CD4-positive, alpha-beta T cell treated with Interleukin-4 for 4 hours (primary cell): ENCODE measurements at regions not wholly inside any gene's neighbourhood (a gene's known extent, or its start where the extent isn't known, plus 50 kb on each side); places are given as distances from the start of the nearest gene placed in this dataset.
A peak's percentile ranks its signal among the peaks of the same experiment; 100 is the strongest.

Experiments used
- DNase-seq: peaks from one replicate; pipeline ENCODE4 v3.0.0-alpha.2; 2020

DNA sequence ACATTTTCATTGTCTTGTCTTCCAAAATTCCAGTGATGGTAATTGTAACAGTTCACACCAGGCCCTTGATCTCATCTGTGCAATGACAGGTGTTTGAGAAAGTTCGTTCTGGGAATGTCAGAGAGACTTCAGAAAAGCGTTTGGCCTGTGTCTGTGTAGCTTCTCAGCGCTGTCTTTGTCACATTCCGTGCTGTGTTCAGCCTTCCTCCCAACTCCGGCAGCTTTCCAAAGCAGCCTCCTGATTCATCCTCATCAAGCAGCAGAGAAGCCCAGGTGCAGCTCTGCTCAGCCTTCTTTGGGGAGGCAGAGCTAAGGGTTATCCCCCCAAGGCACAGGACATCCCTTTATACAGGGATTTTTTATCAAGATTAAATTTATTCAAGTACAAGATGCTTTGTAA is 494.0 kb upstream of the SUCLG2 start:
- DNase-seq, result no peak

DNA sequence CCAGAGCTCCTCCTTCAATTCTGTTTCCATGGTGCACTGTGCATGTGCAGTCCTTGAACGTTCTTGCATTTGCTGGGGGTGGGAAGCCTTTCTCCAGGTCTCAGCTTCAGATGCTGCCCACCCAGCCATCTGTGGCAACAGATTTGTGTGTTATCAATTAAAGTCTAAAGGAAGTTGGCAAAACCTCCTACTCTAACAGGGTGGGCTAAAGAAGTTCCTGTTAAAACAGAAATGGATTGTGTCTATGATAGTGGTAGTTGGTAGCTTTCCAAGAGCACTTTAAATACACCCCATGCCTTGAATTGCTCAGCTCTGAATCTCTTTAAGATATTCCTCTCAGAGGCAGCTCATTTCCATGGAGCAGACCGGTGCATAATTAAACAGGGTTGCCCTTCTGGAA is 488.0 kb upstream of the SUCLG2 start:
- DNase-seq, result no peak

DNA sequence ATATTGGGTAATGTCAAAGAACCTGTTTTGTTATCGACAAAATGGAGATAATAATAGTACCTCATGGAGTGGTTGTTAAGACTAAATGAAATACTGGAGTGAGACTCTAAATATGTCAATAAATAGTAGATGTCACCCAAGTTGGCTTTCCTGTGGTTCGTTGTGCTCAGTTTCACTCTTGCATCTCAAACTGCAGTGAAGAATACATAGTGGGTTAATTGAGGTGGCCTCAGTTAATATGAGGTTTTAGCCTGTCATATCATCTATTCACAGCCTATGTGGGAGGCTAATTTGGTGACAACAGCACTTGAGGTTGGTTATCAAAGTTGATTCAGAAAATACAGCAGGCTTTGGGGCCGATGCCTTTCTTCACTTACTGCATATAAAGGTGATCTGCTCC is 485.5 kb upstream of the SUCLG2 start:
- no peak for DNase-seq

DNA sequence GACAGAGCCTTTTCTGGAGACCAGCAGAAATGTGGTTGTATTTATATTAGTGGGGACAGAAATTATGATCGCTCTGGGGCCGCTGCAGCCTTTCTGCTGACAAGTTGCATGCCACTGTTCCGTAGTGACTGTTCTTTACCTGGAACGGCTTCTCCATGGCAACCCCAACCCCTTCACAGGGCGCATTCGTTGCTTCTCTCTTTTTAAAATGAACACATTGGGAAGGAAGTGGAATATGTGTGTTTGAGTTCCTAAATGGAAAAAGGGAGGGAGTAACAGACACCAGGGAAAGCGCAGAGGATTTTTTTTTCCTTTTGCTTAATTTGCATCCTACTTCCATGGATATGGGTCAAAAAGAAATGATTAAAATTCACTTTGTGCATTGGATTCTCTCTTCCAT is 482.0 kb upstream of the SUCLG2 start:
- no peak for DNase-seq

DNA sequence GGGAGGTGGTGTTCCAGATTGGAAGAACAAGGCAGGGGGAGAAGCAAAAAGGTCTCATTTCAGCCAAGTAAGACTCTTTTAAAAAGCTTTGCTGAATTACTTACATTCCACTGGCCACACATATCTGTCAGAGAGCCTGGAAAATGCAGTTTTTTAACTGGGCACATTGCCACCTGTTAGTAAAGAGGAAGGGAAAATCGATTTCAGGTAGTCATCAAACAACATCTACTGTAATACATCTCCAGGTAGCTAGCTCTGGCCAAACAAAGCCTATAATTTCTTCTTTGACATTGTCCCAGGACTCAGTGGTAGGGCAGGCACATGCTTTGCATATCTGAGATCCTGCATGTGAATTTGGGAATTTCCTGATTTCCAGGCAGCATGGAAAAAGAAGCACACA is 480.7 kb upstream of the SUCLG2 start:
- DNase-seq, result no peak

DNA sequence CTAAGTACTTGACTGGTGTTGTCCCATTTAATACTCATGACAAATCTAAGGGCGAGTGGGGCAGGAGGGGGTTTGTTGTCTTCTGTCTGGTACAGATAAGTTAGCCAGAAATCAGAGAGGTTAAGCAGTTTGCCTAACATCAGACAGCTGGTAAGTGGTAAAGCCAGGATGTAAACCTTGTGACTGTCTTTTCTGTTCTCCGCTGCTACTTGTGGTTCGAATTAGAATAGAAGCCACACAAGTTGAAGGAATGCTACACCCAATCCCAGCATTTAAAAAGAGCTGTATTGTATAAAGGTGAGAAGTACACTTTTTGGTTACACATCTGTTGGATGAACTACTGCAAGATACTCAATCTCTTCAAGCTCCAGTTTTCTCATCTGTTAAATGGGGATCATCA is 474.7 kb upstream of the SUCLG2 start:
- DNase-seq, result no peak

DNA sequence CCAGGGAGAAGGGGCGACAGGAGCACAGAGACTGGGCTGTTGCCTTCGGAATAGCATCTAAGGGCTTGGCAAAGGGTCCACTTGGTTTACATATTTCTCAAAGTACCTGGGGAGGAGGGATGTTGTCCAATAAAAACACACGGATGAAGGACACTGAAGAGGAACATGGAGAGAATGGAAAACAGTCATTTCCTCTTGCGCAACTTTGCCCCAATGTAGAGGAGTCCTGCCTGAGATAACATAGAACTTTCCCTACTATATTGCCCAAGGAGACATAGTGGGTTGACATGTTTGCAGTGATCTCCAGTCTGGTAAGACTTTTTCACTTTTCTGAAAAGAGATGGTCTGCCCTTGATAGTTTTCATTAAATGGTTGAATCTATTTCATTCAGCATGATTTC is 468.8 kb upstream of the SUCLG2 start:
- no peak for DNase-seq

DNA sequence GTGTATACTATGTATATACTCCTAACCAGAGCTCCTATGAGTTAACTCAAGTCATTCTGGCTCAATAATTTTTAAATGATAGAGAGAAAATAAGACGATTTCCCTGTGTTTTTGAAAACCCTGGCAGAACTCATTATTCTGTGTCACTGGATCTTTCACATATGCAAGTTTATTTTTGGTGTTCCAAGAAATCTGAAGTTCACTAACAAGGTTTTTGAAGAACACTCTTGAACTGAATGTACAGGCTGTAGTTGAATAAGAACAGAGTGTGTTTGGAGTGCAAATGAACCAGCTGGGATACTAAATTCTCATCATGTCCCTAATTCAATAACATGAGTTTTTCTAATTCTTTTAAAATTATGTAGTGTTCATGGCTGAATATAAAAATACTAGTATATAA is 466.9 kb upstream of the SUCLG2 start:
- DNase-seq, result no peak

DNA sequence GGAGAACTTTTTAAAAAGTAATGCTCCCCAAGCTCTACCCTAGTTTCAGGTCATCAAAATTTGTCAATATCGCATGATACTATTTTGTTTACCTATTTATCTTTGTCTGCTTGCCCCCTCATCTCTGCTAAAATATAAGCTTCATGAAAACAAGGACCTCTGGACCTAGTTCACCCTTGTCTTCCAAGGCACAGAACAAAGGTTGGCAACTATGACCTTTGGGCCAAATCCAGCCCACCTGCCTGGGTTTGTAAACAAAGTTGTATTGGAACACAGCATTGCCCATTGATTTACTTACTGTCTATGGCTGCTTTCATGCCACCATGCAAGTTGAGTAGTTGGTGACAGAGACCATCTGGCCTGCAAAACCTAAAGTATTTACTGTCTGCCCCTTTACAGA is 462.2 kb upstream of the SUCLG2 start:
- no peak for DNase-seq

DNA sequence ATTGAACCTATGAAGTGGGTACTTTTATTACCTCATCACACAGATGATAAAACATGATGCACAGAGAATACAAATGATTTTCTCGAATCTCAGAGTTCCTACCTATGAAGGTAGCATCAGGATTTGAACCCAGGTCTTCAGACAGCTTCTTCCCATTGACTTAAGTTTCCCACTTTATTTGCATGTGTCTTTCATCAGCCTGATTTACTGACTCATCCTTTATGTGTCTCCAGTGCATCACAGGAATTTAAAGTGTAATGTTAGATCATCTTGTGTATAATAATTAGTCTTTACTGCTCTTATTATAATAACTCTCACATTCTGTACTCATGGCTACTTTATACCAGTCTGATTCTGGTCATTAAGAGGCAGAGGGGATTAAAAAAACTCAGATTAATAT is 449.4 kb upstream of the SUCLG2 start:
- no peak for DNase-seq

DNA sequence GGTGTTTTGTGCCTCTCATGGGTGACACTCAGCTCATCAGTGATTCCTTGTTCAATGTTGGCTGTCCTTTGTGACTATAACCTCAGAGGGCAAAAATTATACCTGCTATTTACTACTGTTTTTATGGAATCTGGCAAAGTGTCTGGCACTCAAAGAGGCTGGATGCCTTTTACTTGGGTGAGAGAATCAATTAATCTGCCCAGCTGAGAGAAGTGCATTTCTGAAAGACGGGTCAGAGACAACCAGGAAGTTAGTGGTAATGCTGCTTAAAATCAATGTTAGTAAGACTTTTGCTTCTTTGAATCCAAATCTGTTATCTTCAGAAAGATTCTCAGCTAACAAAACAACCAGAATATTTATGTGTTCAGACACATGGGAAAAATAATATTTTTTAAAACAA is 436.2 kb upstream of the SUCLG2 start:
- no peak for DNase-seq

DNA sequence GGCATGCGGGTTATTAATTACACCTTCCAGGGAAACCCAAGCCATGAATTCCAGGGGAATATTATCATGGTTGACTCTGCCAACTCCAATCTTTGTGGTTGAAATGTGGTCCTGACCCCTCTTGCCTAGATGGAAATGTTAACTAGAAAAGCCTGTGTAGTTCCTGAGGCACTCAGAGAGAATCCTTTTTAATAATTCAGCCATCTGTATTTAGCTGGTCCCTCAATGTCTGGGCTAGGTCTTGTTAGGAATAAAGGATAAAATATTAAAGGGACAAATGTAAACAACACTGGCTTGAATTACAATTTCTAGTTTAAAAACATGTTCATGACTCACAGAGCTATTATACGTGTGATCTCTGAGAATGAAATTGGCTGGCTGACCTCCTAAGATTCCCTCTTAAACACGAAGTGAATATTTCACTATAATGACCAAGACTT is 435.2 kb upstream of the SUCLG2 start:
- DNase-seq, result no peak

DNA sequence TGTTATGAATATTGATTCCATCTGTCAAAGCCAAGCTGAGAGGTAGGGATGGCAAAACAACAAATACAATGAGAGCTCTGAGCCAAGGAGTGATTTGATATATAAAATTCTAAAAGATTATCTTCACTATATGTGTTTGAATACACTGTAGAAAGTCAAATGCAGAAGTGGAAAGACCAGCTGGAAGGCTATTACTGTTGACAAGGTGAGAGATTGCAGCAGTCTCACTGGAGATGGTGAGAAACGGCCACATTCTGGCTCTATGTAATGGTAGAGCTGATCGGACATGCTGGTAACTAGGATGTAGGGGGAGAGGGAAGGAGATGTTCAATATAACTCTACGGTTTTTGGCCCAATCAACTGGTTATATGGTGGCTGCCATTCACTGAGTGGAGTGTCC is 434.2 kb upstream of the SUCLG2 start:
- DNase-seq, result no peak

DNA sequence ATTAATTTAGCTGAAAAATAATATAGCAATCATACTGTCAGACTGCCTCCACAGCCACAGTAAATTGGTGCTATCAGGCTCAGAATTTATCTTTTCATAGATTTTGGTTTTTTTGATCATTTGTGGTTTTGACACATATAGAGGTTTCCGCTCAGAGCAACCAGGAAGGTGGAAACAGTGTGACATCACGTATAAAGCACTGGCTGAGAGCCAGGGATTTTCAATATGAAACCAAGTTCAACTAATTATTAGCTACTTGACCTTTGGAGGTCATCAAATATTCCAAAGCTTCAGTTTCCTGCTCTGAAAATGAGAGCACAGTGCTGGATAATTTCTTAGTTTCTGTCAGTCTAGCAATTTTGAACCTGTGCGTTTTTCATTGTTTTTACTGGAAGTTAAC is 433.8 kb upstream of the SUCLG2 start:
- peak; percentile 71 for DNase-seq

DNA sequence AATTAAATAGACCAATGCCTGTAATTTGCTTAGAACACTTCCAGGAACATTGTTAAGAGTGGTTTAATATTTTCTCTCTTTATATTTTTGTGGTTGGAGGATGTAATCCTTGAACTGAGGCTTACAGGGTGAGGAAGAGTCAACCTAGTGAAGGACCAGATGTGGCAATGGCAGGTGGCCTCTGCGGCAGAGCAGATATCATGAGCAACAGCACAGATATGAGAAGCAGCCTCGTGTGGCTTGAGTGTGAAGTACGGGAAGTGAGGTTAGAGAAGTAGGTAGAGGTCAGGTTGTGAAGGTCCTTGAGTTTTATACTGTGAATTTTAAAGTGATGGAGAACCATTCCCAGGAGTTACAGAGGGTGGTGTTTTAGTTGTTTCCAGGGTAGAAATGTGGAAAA is 417.6 kb upstream of the SUCLG2 start:
- no peak for DNase-seq

DNA sequence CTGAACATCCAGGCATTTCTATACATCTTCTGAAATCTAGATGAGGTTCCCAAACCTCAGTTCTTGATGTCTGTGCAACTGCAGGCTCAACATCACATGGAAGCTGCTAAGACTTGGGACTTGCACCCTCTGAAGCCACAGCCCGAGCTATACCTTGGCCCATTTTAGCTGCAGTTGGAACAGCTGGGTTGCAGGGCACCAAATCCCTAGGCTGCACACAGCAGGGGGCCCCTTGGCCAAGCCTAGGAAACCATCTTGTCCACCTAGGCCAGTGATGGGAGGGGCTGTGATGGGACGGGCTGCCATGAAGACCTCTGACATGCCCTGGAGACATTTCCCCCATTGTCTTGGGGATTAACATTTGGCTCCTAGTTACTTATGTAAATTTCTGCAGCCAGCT is 415.8 kb upstream of the SUCLG2 start:
- no peak for DNase-seq

DNA sequence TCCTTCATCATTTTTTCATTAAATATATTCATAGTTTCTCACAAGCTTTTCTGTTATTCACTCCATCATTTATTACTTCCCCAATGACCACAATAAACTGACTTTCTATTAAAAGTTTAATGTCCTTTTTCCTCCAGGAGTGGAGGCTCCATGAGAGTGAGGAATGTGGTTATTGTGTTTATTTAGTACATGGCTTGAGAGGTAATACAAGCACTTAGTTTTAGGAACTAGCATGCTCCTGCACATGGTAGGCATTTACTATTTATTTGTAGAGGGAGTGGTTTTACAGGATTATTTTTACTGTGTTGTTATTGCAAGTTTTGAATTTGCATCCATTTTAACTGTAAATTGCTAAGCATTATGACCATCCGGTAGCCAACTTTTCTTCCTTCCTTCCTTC is 412.9 kb upstream of the SUCLG2 start:
- no peak for DNase-seq

DNA sequence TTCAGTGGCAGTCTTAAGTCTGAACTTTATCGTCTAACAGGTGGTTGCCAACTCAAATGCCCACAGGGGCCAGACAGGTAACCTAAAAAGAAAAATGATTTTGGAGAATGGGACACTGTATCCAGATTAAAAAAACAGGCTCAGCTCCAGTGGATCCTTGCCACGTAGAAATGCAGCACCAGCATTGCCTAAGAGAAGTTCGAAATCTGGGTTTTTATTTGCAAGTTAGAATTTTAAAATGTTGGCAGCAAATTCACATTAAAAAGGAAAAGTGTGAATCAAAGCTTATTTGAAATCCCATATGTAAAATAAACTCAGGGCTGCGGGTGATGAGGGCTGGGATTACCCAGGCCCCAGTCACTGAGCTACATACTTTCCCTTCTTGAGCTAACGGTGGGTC is 408.5 kb upstream of the SUCLG2 start:
- no peak for DNase-seq

DNA sequence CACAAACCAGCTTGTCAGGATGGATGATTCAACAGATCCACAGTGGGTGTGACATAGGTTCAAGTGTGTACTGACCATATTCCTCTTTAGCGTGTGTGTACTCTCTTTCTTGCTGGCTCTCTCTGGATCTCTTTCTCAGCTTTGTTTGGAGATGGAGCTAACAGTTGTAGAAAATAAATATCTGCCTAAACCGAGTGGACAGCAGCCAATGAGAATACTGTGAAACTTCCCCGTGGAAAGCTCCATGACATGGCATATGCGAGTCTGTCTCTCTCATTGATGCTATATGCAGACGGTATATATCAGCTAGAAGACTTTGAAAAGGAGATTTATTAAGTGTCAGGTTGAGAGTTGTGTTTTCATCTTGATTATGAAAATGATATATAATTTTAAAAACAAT is 406.5 kb upstream of the SUCLG2 start:
- no peak for DNase-seq

DNA sequence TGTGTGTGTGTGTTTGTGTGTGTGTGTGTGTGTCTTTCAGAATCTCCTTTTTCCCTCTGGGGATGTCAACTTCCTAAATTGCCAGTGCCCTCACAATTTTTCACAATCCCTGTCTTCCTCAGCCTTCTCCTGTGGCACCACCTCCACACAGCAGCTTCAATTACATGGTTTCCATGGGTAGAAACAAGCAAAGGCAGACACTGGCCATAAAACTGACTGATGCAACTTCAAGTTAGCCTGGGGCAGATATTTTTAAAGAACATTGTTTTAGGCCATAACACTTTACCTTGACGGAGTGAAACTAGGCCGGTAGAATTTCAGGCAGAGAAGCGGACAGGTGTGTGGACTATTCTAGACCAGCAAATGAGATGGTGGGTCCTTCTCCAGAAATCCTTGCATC is 405.8 kb upstream of the SUCLG2 start:
- DNase-seq, result no peak

DNA sequence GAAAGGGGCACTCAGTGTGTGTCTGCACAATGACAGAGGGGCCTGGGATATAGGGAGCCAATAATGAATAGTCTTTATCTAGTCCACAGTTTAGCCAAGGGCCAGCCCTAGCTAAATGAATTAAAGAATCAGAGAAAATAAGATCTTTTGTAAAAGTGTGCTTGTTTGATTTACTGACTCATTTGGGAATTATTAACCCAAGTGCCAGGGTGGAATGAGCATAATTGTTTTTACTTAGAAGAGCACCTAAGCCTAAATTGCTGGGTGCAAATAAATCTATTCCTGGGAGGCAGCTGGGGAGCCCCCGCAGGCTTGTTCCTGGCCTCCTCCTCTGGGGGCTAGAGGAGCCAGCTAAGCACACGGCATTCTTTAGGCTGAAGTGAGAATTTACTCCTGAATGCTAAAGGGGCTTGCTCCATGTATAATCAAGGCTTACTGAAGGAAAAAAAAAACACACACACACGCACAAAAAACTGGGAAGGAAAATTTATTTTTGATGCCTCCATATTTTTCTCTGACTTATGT is 405.3 kb upstream of the SUCLG2 start:
- DNase-seq, result no peak

DNA sequence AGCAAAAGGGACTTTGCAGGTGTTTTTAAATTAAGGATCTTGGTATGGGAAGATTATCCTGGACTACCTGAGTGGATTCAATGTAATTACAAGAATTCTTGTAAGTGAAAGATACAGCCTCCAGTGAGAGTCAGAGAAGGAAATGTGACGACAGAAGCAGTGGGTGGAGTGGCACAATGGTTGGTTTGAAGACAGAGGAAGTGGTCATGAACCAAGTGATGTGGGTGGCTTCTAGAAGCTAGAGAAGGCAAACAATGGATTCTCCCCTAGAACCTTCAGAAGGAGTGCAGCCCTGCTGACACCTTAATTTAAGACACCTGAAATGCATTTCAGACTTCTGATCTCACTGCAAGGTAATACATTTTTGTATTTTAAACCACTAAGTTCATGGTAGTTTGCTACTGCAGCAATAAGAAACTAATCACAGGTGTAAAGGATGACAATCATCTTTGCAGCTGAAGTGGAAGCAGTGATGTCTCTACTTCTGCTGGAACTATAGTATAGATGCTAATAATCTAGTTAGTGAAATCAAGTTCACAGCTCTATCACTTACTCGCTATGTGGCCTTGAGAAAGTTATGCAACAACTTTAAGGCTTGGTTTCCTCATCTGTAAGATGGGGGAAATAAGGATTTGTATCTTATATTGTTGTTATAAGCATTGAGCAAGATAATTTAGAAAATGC is 403.4 kb upstream of the SUCLG2 start:
- peak; percentile 72 for DNase-seq

DNA sequence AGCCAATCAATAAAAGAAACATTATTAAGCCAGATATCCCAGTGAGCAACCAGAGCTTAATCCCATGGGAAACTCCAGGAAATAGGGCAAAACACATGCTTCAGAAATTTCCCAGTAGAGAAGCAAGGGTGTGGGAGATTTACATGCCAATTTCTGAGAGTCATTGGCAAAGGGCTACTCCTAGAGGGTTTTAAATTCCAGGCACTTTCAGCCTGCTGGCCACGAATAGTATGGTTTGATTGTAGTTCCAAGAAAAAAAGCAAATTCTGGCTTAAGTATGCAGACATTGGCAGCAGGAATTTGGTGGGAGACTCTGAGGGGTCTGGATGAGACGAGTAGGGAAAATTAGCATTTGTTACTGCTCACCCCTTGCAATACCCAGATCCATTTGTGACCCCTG is 402.1 kb upstream of the SUCLG2 start:
- no peak for DNase-seq

DNA sequence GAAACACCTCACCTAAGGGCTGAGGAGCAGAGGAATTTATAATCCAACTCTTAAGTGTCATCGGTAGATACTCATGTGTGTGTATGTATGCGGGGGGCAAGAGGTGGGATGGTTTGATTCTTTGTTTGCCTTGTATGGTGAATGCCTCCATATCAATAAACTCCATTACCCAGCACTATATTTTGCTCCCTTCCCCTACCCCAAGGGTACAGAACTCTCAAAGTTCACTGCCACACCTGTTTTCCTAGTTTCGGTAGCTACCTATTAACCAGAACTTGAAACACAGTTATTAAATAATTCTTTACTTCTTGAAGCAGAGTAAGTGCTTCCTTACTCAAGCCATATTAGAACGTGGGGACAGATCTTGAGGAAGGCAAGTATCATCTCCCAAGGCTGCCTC is 400.8 kb upstream of the SUCLG2 start:
- DNase-seq, result no peak

DNA sequence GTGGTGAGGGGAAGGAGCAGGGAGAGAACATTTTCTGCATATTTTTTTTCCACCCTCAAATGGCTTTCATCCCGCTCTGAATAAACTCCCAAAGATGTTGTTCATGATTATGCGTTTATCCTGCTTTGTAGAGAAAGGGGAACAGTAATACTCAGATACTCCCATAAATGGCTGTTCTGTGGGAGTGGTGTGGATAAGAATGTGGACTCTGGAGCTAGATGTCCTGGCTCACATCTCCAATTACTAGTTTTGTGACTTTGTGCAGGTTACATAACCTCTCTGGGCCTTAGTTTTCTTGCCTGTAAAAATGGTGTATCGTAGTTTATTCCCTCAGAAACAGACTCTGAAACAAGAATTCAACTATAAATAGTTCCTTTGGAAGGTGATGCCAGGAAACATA is 395.4 kb upstream of the SUCLG2 start:
- no peak for DNase-seq

DNA sequence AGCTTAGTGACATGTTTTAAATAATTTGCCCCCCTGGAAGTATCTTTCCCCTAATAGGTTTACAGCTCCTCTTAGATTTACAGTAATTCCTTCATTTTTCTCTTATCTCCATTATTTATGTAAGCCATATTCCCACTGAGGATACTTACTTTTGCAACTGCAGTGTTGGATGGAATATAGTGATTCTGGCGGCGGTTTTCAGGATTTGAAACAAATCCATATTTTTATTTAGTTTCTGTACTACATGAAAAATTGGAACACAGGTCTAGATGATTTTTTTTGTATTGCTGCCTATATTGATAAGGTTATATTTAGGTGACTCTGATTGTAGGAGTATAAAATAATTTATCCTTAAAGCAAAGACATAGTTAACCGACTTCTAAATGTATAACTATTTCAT is 391.6 kb upstream of the SUCLG2 start:
- no peak for DNase-seq
